ENCODE measurements at regions not wholly inside any gene's neighbourhood (a gene's known extent, or its start where the extent isn't known, plus 50 kb on each side); places are given as distances from the start of the nearest gene placed in this dataset.

DNA sequence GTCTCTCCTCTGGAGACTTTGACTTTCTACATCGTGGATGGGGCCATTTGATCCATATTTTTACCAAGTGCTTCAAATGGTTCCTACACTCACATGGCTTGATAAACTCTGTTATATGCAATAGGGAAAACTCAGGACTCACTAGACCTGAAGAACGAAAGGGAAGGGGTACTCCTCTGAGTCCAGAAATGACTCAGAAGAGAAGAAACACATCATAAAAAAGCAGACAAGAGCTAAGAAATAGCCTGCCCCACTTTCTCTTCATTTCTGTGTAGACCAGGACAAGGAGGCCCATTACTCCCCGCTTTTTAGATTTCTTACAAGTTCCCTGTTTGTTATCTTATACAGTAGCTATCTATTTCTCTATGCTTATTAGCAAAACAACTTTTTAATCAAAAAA lies 369.8 kb upstream of the ARID1B start:
- ATAC-seq (no peak), DNase-seq (no peak)
- intact Hi-C loops (cut with DNase I, micrococcal nuclease): no loop called here

DNA sequence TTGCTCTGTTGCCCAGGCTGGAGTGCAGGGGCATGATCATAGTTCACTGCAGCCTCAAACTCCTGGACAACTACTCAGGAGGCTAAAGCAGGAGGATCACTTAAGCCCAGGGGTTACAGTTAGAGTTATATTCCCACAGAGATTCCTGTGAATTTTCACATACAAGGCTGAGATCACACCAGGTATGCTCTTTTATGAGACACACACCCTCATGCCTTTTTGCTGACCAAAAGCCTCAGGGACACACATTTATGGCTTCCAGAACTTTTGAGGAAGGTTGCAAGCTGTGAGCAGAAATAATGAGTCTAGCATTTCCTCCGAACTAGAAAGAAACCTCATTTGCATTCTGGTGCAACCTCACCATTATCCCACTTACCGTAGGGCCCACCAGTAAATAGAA lies 370.5 kb upstream of the ARID1B start:
- ATAC-seq (no peak), DNase-seq (no peak)
- intact Hi-C loops (cut with DNase I, micrococcal nuclease): no loop called here

DNA sequence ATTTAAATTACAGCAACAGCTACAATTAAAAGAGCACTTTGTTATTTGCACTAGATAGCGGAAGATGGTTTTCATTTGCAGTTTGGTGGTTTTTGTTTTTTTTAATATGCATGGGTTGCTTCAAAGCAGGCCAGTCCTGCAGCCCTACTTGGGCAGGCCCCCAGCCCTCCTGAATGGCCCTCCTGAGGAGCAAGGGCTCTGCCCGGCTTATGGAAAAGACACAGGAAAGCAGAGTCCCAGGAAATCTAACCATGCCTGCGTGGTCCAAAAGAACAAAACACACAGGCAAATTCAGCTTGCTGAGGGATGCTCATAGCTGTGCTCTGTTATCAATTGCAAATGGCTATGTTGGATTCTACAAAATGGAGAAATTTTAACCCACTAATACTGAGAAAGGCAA lies 371.1 kb upstream of the ARID1B start:
- no peak for DNase-seq
- no peak for ATAC-seq
- intact Hi-C loops (cut with DNase I, micrococcal nuclease): no loop called here

DNA sequence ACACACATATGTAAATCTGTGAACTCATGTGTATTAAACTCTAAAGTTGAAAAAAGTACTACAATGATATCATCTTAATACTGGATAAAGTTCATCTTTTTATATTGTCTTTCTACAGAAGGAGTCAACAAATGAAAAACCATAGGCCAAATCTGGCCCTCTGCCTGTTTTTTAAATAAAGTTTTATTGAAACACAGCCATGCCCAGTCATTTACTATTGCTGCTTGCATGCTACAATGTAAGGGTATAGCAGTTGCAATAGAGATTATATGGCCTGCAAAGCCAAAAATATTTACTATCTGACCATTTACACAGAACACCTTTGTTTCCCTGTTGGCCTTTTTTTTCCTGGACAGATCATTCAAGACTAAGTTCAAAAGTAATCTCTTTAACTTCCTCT lies 374.6 kb upstream of the ARID1B start:
- intact Hi-C loops (cut with DNase I, micrococcal nuclease): no loop called here
- ATAC-seq: no peak

DNA sequence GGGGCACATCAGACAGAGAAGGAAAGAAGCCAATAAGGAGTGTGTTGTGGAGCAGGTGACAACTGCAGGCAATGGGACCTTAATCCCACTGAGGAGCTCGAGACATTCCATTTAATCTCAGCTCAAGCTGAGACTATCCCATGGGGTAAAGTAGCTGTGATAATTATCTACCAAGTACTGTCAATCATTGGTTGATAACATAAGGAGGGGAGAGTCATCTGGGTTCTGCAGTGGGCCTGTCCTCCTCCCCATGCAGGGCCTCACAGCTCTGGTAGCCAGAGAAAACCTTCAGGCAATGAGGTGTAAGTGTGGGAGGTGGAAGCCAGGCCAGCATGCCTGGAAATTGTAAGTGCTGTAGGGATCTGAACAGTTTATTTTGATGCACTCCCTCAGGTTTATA lies 375.0 kb upstream of the ARID1B start:
- intact Hi-C loops (cut with DNase I, micrococcal nuclease): no loop called here
- DNase-seq (no peak), ATAC-seq (no peak)

More for the DNA sequence above, 374.6 kb upstream of the ARID1B start:
- DNase-seq: no peak

DNA sequence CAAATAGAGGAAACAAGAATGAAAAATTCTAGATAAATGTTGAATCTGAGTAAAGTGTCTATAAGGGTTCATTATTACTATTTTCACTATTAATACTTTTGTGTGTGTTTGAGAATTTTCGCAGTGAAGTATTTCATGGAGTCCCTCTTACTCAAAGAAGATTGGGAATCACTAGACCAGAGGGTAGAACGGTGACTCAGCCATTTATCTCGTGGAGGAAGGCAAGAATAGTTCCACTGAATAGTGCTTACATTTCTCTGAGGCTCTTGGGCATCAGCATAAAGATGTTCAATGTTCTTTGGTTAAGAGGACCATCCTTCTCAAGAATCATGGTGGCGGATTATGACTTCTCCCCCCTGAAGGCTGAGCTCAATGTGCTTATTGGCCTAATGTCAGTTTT lies 376.7 kb upstream of the ARID1B start:
- no peak for DNase-seq
- intact Hi-C loops (cut with DNase I, micrococcal nuclease): no loop called here
- no peak for ATAC-seq

DNA sequence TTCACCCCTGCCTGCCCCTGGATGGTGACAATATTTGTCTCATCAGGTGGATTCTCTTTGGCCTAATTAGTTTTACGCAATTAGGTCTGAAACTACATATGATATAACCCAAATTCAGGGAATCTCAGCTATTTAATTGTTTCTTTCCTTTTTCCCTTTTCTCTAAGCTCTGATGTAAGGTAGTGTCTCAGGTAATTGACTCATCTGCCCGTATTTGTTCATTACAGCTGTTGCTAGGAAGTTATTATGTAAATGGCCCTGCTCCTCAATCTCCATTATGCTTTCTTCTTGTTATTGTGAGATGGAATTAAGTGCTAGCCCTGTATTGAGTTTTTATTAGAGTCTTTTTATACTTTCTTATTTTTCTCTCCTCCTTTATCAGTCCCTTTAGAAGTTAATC lies 378.2 kb upstream of the ARID1B start:
- DNase-seq (no peak), ATAC-seq (no peak)
- intact Hi-C loops (cut with DNase I, micrococcal nuclease): no loop called here

DNA sequence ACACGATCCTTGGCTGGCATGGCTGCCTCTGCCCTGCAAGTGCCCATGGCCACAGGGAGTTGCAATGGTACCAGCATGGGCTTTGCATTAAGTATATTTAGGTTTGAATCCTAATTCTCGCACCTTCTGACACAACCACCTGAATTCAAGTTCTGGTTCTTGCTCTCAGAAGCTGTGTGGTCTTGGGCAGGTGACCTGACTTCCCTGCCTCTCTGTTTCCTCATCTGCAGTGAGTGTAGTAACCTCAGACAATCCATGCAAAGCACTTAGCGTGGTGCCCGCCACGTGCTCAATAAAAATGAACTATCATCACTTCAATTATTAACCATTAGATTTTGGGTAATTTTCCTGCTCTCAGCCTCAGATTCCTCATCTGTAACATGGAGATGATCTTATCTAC lies 378.8 kb upstream of the ARID1B start:
- no peak for DNase-seq
- intact Hi-C loops (cut with DNase I, micrococcal nuclease): no loop called here
- ATAC-seq: no peak

DNA sequence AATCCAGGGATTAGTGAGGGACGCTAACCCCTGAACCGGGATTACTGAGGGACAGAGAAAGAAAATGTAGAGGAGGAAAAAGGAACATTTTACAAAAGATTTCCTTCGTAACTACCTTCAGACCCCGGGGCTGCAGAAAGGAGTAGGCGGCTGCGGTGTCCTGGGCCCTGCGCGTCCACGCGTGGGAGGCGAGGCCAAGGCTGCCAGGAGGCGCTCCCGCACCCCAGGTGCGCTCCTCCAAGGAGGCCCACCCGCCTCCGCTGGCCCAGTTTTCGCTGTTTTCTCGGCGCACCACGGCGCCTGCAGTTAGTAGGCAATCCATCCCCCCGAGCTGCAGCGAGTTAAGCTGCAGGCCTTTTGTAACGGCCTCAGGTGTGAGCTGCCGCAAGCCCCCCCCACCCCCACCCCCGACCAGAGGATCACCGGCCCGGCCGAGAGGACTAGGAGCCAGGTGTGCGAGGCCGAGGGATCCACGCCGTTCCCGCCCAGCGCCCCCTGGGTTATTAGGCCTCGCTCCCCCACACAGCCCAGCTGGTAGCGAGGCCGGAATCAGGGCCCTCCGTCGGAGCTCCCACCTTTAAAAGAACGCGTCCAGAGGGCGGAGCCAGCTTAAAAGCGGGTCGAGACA lies 380.3 kb upstream of the ARID1B start:
- intact Hi-C loops (cut with DNase I, micrococcal nuclease): no loop called here
- DNase-seq (no peak), ATAC-seq (no peak)

DNA sequence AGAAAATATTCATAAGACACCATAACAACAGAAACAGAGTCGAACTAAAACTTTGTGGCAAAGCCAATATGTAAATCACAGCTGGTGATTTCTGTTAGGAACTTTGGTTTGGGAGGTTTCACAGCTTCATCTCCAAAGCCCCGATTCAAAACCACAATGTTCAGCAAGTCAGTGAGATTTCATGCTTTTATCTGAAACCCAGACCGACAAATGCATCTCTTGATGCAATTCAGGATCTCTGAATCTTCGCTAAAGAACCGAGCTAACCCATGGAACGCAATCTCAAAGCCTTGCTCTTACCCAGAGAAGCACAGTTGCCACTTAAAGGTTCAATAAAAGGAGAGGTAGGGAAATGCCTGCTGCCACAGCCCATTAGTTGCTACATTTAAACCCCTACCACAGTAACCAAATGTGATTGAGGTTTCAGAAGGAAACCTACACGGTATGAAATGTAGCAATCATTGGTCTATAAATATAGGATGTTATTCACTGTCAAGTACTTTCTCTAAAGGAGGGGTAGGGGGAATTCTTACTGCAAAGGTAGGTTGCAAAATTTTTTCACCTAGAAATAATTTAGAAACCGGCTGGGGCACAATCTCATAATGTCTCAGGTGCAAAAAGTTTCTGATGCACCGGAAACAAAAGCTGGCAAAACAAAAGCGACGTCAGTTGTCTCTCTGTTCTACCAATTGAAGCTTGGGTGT lies 381.0 kb upstream of the ARID1B start:
- ATAC-seq (no peak), DNase-seq (no peak)
- intact Hi-C loops (cut with DNase I, micrococcal nuclease): no loop called here

DNA sequence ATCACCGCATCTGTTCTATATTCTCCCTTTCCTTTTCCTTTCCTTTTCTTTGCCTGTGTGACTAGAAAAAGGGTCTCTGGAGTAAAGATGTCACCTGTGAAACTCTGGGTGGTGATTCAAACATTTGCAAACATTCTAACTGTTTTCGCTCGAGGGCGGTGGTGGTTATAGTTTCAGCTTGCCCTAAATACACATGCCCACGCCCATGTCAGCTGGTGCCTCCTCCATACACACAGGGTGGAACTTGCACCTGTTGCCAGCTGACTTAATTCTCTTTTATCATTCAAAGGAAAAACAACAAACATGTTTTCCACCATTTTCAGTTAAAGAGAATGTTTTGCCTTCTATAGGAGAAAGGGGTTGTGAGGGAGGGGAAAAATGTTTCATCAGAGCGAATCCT lies 381.9 kb upstream of the ARID1B start:
- intact Hi-C loops (cut with DNase I, micrococcal nuclease): no loop called here
- peak; percentile 78 to 79 for DNase-seq

DNA sequence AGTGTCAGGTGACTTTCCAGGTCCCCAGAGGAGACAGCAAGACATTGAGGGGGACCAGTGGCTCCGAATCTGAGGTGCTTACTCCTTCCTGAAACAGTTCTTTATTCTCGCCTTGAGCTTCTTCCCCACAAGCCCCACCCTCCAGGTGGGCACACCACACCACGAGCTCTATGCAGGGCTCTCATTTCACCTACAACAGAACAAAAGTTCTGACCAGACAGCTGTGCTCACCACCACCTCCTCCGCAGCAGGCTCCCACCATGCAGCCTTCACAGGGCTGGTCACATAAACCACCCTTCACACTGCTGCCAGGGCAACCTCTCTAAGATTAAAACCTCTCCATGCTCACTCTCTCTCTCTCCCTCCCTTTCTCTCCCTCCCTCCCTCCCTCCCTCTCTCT lies 384.5 kb upstream of the ARID1B start:
- intact Hi-C loops (cut with DNase I, micrococcal nuclease): no loop called here
- DNase-seq (no peak), ATAC-seq (no peak)

More for the DNA sequence above, 381.9 kb upstream of the ARID1B start:
- ATAC-seq: peak; percentile 96

DNA sequence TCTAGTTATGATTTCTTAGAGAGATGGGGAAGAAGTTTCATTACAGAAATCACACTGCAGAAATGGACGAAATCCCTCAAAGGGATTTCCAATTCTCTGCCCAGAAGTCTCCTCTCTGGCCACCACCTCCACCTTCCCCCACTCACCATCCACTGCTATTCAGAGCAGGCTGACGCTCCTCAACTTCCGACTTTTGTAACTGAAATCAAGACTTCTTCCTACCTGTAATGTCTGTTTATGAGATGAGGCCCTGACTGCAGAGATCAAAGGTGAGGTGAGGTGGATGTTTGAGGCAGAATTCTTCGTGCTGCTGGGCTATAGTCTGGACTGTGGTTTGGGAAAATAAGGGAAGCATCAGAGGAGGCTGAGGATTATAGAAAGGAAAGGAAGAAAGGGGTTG lies 385.2 kb upstream of the ARID1B start:
- ATAC-seq (peak; percentile 56), DNase-seq (no peak)
- intact Hi-C loops (cut with DNase I, micrococcal nuclease): no loop called here

DNA sequence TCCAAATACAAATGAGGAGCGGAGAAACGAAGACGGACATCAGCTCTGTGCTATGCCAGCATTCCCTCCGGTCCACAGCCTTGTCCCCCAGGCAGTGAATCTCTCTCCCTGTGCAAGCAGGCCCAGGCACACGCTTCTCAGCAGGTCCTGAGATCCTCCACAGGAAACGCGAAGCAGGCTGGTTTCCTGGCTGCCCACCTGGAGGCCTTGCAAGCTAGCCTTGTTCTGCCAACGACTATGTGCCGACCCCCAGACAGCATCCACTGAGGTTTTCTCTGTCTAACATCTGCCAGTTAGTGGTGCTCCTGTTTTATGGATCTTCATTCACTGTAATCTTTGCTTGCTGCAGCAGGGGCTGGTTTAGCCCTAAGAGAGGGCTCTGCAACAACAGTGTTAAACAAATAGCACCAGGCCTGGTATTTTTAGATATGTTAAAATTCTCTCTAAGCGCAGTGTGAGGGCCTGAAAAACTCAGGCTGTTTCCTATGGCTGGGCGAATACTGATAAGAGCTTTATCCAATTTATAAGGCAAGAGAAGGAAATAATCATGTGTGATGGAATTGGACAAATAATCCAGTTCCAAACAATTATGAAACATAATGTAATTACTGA lies 386.0 kb upstream of the ARID1B start:
- ATAC-seq: no peak
- no peak for DNase-seq
- intact Hi-C loops (cut with DNase I, micrococcal nuclease): no loop called here

DNA sequence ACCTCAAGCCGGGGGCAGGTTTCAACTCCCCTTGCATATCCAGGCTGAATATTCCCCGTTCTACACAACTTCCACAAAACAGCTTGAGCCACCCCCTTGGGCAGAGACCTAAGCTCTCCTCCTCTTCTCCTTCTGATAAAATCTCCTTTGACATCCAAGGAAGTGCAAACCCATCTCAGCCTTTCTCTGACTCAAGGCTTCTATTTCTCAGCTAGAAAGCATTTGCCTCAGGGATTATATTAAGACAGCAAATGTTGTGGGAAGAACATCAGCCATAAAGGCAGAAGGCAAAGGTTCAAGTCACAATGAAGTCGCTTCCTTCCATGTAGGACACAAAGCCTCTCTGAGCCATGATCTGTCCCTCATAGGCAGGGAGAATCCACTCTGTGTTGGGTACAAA lies 386.6 kb upstream of the ARID1B start:
- ATAC-seq (no peak), DNase-seq (no peak)
- intact Hi-C loops (cut with DNase I, micrococcal nuclease): no loop called here

DNA sequence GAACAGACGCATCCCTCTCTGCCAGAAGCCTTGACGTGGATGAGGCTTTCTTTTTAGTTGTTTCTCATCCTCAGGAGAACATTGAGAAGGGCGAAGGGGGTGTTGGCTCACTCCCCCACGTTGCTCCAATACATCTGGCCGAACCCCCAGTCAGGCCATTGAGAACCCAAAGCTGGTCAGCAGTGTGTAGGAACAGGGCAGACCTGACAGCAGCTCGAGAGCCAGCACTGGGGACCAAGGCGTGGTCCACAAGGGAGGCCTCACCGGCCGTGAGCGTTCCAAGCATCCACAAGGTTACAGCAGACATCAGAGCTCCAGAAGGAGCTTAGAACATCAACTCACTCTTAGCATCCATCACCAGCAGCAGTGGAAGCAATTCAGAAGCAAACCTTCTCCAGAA lies 387.9 kb upstream of the ARID1B start:
- intact Hi-C loops (cut with DNase I, micrococcal nuclease): no loop called here
- DNase-seq (no peak), ATAC-seq (no peak)

DNA sequence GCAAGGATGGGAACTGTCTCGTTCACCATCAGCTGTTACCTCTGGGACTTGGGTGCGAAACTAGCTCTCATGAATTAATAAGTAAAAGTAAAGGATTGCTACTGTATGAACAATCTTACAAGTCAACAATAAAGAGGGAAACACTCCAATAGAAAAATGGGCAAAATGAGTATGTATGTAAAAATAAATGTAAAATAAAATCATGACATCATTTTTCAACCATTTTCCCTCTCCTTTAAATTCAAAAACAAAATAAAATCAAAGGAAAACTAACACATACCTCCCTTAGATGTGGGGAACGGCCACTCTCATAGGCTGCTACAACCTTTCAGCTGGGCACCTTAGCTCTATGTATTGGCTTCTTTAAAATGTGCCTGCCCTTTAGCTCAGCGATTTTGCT lies 389.7 kb upstream of the ARID1B start:
- intact Hi-C loops (cut with DNase I, micrococcal nuclease): no loop called here
- ATAC-seq: no peak
- no peak for DNase-seq

DNA sequence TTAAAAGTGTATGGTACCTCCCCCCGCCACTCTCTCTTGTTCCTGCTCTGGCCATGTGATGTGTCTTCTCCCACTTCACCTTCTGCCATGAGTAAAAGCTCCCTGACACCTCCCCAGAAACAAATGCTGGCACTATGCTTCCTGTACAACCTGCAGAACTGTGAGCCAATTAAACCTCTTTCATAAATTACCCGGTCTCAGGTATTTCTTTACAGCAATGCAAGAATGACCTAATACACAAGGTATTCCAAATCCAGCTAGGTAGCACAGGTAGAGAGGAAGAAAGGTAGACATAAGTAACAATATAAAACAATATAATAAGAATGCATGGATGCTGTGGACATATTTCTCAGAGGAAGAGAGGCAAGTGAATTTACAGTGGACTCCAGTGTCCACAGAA lies 394.1 kb upstream of the ARID1B start:
- intact Hi-C loops (cut with DNase I, micrococcal nuclease): no loop called here
- ATAC-seq (no peak), DNase-seq (no peak)

DNA sequence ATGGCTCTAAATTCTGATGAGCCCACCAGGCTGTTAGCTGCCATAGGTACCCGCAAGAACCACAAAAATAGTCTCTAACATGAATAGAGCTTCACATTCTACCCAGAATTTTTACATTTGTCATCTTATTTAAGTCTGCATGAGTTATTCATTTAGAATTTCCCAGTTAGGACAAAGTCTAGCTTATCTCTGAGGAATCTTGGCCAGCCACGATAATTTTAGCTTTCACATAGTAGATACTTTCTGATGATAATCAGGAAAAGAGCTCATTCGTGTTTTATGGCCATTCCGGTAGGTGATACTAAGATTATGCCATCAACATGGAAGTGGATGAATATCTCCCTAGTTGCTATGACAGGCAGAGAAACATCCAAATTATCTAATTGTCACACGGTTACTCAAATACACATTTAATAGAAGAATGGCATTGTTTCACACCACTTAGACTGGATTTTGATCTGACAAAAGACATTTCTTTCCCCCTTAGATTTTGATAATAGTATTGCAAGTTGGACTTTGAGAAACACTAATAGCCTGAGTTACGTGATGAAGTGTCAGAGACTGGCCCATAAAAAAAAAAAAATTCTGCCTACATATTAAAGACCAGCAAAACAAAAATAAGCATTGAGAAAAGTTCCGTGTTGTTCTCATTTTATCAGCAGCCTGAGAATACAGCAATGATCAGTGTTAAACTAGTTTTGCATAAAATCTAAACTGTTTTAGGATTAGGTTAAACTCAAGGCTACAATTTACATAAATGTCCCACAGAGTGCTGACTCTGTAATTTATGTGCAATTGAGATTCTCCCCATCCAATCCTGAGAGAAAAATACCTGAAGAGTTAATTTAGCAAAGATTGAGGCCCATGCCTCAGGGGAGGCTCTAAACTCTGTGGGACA lies 397.5 kb upstream of the ARID1B start:
- DNase-seq (no peak), ATAC-seq (no peak)
- intact Hi-C loops (cut with DNase I, micrococcal nuclease): no loop called here

DNA sequence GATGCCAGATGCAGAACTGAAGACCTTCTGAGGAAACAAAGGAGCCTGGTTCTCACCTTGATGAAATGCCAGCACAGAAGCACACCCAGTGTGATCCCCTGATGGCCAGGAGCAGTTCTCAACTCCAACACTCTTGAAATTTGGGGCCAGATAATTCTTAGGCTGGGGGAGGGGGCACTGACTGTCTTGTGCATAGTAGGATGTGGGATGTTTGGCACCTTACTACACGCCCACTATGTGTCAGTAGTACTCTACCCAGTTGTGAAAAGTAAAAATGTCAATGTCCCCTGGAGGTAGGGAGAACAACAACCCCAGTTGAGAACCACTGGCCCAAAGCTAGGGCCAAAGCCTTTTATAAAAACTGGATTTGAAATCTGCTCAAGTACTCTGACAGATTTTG lies 398.3 kb upstream of the ARID1B start:
- DNase-seq (no peak), ATAC-seq (no peak)
- intact Hi-C loops (cut with DNase I, micrococcal nuclease): no loop called here
